Activated CD4-positive, alpha-beta T cell treated with anti-CD3 and anti-CD28 coated beads, Interleukin-2, amount 10 ng/mL, durations not matched to agents 7 days and 5 days (primary cell): ENCODE measurements at regions not wholly inside any gene's neighbourhood (a gene's known extent, or its start where the extent isn't known, plus 50 kb on each side); places are given as distances from the start of the nearest gene placed in this dataset.

Source experiments
- CTCF ChIA-PET: fragments of 350-600 bp; sonication (Branson Sonifier 250); formaldehyde crosslinking; loops from one replicate; lab custom pipeline; 2021; ENCODE audit warnings: antibody characterized with exemption; lab: Charles Lee
- POLR2A ChIA-PET: fragments of 350-600 bp; sonication (Branson Sonifier 250); formaldehyde crosslinking; loops from one replicate; lab custom pipeline; 2021; ENCODE audit warnings: antibody characterized with exemption; lab: Charles Lee
- DNase-seq: peaks from one replicate; pipeline ENCODE4 v3.0.0-alpha.2; 2020
- H3K27ac Mint-ChIP-seq: one replicate; pipeline ENCODE4 v1.8.0; 2021; ENCODE audit warnings: mild to moderate bottlenecking, moderate library complexity, mixed read lengths
- H3K27me3 Mint-ChIP-seq: one replicate; pipeline ENCODE4 v1.8.0; 2021; ENCODE audit warnings: mixed read lengths
- H3K36me3 Mint-ChIP-seq: one replicate; pipeline ENCODE4 v1.8.0; 2021; ENCODE audit warnings: low read depth, mixed read lengths
- H3K4me1 Mint-ChIP-seq: one replicate; pipeline ENCODE4 v1.8.0; 2021; ENCODE audit warnings: mixed read lengths
- H3K4me3 Mint-ChIP-seq: one replicate; pipeline ENCODE4 v1.8.0; 2021; ENCODE audit warnings: mild to moderate bottlenecking, moderate library complexity, mixed read lengths
- H3K9me3 Mint-ChIP-seq: one replicate; pipeline ENCODE4 v1.8.0; 2021; ENCODE audit warnings: mixed read lengths

DNA sequence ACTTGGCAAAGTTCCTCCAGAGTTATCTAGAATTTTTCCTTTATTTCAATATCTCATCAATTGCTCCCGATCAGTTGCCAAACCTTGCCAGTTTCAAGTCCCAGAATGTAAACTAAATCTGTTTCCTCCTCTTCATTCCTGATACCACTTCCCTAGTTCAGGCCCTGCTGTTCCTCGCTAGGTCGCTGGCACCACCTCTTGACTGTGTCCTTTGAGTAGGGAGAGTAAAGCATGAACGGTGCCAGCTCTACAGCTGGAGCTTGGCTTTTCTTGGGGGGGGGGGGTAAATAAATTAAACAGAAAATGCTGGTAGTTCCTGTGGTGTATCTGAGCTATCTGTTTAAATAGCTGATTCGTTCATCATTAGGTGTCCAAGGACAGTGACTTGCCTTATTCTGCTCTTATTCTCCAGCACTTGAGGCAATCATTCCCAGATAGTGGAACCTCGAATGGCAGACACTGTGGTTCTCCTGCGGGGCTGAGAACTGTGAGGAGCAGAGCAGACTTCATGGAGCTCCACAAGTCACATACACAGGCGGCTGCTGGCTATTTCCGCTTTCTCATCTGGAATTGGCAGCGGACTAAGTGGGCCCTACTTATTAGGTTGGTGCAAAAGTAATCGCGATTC, 168.3 kb upstream of the FAT1 start:
- ChIA-PET CTCF (no interaction called here), POLR2A (no interaction called here)
- Mint-ChIP-seq H3K4me3 (no peak overlapping the region), H3K27me3 (no peaks in the 10 kb centered on the region), H3K9me3 (peaks cover 19% of the 10 kb centered on the region), H3K4me1 (no peaks in the 10 kb centered on the region), H3K36me3 (no peaks in the 10 kb centered on the region), H3K27ac (no peak overlapping the region)
- DNase-seq, result no peak

DNA sequence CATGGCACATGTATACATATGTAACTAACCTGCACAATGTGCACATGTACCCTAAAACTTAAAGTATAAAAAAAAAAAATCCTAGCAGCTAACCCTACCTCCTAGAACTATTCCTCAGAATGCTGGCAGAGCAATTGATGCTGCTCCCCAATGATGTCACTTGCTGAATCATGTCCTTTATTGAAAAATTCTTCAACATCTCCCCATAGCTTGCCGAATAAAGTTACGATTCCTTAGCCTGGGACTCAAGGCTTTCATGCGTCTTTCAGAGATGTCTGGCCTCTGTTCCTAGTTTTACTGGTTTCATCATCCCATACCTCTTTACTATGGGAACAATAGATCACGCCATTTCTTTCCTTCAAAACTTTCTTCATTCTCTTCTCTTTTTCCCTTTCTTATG, 174.7 kb upstream of the FAT1 start:
- no peak for DNase-seq
- H3K36me3 Mint-ChIP-seq, result no peaks in the 10 kb centered on the region
- CTCF ChIA-PET, result no interaction called here
- H3K4me3 Mint-ChIP-seq, result no peak overlapping the region
- POLR2A ChIA-PET, result no interaction called here
- H3K9me3 Mint-ChIP-seq, result peaks cover 21% of the 10 kb centered on the region
- H3K4me1 Mint-ChIP-seq, result no peaks in the 10 kb centered on the region
- no peak overlapping the region for H3K27ac Mint-ChIP-seq
- H3K27me3 Mint-ChIP-seq, result no peaks in the 10 kb centered on the region

DNA sequence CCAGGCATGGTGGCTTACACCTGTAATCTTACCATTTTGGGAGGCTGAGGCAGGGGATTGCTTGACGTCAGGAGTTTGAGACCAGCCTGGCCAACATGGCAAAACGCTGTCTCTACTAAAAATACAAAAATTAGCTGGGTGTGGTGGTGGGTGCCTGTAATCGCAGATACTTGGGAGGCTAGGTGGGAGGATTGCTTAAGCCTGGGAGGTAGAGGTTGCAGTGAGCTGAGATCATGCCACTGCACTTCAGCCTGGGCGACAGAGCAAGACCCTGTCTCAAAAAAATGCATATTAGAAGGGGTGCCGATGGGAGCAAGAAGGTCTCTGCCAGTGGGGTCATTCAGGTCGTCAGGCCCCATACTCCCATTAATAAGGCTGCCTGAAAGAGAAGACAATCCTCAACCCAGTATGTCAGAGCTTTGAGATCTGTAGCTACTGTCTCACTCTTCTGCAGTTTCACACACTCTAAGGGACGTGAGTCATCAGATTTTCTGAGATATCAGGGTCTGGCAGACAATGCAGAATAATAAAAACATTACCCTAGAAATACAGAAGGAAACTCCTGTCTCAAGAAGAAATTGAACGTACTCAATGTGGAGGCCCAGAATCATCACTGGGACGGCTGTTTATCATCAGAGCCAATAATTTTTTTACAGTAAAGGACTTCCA, 176.7 kb upstream of the FAT1 start:
- no peaks in the 10 kb centered on the region for H3K4me1 Mint-ChIP-seq
- no peak overlapping the region for H3K27ac Mint-ChIP-seq
- H3K36me3 Mint-ChIP-seq, result no peaks in the 10 kb centered on the region
- no peak overlapping the region for H3K4me3 Mint-ChIP-seq
- peaks cover 13% of the 10 kb centered on the region for H3K9me3 Mint-ChIP-seq
- H3K27me3 Mint-ChIP-seq, result no peaks in the 10 kb centered on the region
- DNase-seq, result no peak
- POLR2A ChIA-PET, result no interaction called here
- CTCF ChIA-PET, result no interaction called here

- no peaks in the 10 kb centered on the region for H3K4me1 Mint-ChIP-seq
- peaks cover 16% of the 10 kb centered on the region for H3K9me3 Mint-ChIP-seq
- CTCF ChIA-PET, result no interaction called here
- POLR2A ChIA-PET, result no interaction called here
- DNase-seq, result no peak
- no peak overlapping the region for H3K27ac Mint-ChIP-seq
- no peaks in the 10 kb centered on the region for H3K27me3 Mint-ChIP-seq
- H3K4me3 Mint-ChIP-seq, result no peak overlapping the region
- H3K36me3 Mint-ChIP-seq, result no peaks in the 10 kb centered on the region
These were observed 177.3 kb upstream of the FAT1 start for GRCh38 chr4:186900984-186901383.

DNA sequence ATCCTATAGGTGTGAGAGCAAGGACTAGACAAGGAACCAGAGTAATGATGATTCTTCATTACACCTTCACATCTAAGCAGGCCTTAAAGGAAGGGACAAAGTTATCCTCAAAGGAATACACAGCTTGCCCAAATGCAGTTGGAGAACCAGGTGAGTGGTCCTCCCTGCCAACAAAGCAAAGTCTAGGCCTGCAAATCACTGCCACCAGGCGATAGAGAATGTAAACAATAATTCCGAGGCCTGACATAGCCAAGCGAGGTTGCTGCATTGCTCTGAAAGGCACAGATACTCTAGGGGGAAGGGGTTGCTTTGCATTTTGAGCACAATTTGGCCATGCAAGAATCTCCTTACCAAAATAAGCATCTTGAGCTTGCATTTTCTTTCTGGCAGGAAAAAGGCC, 178.2 kb upstream of the FAT1 start:
- ChIA-PET CTCF (interaction anchor here (1.1 kb wide), 1 partner anchor 16 kb away, joined by 3 read pairs; no protein-coding TSS in a partner anchor), POLR2A (no interaction called here)
- no peak for DNase-seq
- Mint-ChIP-seq H3K27me3 (no peaks in the 10 kb centered on the region), H3K4me1 (no peaks in the 10 kb centered on the region), H3K36me3 (no peaks in the 10 kb centered on the region), H3K4me3 (no peak overlapping the region), H3K27ac (no peak overlapping the region), H3K9me3 (peaks cover 16% of the 10 kb centered on the region)

GRCh38 chr4:186902361-186902760, 178.7 kb upstream of the FAT1 start:
- no peak overlapping the region for H3K27ac Mint-ChIP-seq
- CTCF ChIA-PET, result interaction anchor here (1.1 kb wide), 1 partner anchor 15 kb away, joined by 3 read pairs; no protein-coding TSS in a partner anchor
- DNase-seq, result no peak
- H3K27me3 Mint-ChIP-seq, result no peaks in the 10 kb centered on the region
- H3K36me3 Mint-ChIP-seq, result no peaks in the 10 kb centered on the region
- no peaks in the 10 kb centered on the region for H3K4me1 Mint-ChIP-seq
- POLR2A ChIA-PET, result no interaction called here
- peaks cover 16% of the 10 kb centered on the region for H3K9me3 Mint-ChIP-seq
- H3K4me3 Mint-ChIP-seq, result no peak overlapping the region

DNA sequence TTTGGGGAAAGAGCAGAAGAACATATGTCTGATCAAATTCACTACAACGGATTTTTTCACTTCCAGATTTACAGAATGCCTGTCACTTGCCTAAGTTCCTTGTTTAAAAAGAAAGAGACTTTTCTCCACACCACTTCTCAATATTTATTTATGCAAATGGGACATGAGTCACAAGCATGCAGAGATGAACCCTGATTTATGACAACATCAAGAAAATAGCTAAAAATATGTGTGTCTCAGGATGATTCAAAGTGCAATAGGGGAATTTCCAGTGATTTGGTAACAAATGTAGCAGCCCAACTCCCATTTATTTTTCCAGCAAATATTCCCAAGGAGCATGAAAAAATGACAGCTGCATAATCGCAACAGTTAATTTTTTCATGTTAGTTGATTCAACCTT, 180.4 kb upstream of the FAT1 start:
- H3K27me3 Mint-ChIP-seq, result no peaks in the 10 kb centered on the region
- POLR2A ChIA-PET, result no interaction called here
- no peak overlapping the region for H3K27ac Mint-ChIP-seq
- CTCF ChIA-PET, result no interaction called here
- H3K4me1 Mint-ChIP-seq, result no peaks in the 10 kb centered on the region
- no peak for DNase-seq
- peaks cover 12% of the 10 kb centered on the region for H3K9me3 Mint-ChIP-seq
- no peaks in the 10 kb centered on the region for H3K36me3 Mint-ChIP-seq
- no peak overlapping the region for H3K4me3 Mint-ChIP-seq

DNA sequence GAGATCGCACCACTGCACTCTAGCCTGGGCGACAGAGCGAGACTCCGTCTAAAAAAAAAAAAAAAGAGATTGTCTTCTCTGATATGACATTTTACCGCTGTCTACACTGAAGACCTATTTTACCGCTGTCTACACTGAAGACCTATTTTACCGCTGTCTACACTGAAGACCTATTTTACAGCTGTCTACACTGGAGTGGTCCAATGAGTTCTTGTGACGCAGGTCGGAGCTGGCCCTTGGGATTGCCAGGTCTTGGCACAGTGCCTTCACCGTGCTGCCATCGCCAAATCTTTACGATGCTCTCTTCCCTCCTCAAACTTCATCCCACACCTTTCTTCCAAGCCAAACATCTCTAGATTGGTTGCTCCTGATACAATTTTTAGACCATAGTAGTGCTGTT, 183.1 kb upstream of the FAT1 start:
- Mint-ChIP-seq H3K9me3 (peaks cover 10% of the 10 kb centered on the region), H3K36me3 (no peaks in the 10 kb centered on the region), H3K4me1 (no peaks in the 10 kb centered on the region), H3K27ac (no peak overlapping the region), H3K4me3 (no peak overlapping the region), H3K27me3 (no peaks in the 10 kb centered on the region)
- ChIA-PET POLR2A (no interaction called here), CTCF (no interaction called here)
- DNase-seq, result no peak

- Mint-ChIP-seq H3K27ac (no peak overlapping the region), H3K9me3 (peaks cover 10% of the 10 kb centered on the region), H3K27me3 (no peaks in the 10 kb centered on the region), H3K4me3 (no peak overlapping the region), H3K36me3 (no peaks in the 10 kb centered on the region), H3K4me1 (no peaks in the 10 kb centered on the region)
- CTCF ChIA-PET, result no interaction called here
- POLR2A ChIA-PET, result no interaction called here
- no peak for DNase-seq
These were observed 186.7 kb upstream of the FAT1 start for GRCh38 chr4:186910385-186910784.

- no peak overlapping the region for H3K27ac Mint-ChIP-seq
- CTCF ChIA-PET, result no interaction called here
- peaks cover 1% of the 10 kb centered on the region for H3K9me3 Mint-ChIP-seq
- POLR2A ChIA-PET, result no interaction called here
- H3K4me3 Mint-ChIP-seq, result no peak overlapping the region
- DNase-seq, result no peak
- H3K4me1 Mint-ChIP-seq, result no peaks in the 10 kb centered on the region
- no peaks in the 10 kb centered on the region for H3K27me3 Mint-ChIP-seq
- H3K36me3 Mint-ChIP-seq, result no peaks in the 10 kb centered on the region
These were observed 188.9 kb upstream of the FAT1 start for GRCh38 chr4:186912606-186913005.

GRCh38 chr4:186915816-186916215, 192.2 kb upstream of the FAT1 start:
- CTCF ChIA-PET, result no interaction called here

DNA sequence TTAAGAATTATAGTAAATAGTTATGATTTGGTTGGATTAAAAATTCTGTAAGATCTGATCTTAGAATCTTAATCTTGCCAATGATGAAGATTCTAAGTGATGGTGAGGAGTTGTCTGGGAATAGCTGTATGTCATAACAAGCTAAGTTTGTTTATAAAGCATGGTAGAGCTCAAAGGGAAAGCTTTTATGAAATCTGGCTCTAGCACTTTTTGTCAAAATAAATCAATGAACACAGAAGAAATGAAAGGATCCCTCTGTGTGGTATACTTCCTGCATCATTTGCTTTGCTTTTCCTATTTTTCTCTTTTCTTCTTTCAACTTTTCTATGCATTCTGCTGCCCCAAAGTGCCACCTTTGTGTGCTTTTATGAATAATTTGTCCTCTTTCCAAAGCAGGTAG, 193.5 kb upstream of the FAT1 start:
- DNase-seq, result no peak
- ChIA-PET CTCF (interaction anchor here (1.0 kb wide), 1 partner anchor 15 kb away, joined by 3 read pairs; no protein-coding TSS in a partner anchor), POLR2A (no interaction called here)
- Mint-ChIP-seq H3K4me1 (no peaks in the 10 kb centered on the region), H3K36me3 (no peaks in the 10 kb centered on the region), H3K27me3 (no peaks in the 10 kb centered on the region), H3K4me3 (no peak overlapping the region), H3K27ac (no peak overlapping the region), H3K9me3 (peaks cover 5% of the 10 kb centered on the region)

More at GRCh38 chr4:186915816-186916215, 192.2 kb upstream of the FAT1 start:
- Mint-ChIP-seq H3K36me3 (no peaks in the 10 kb centered on the region), H3K4me1 (no peaks in the 10 kb centered on the region), H3K27ac (no peak overlapping the region), H3K4me3 (no peak overlapping the region), H3K27me3 (no peaks in the 10 kb centered on the region), H3K9me3 (peaks cover 5% of the 10 kb centered on the region)
- DNase-seq, result no peak
- POLR2A ChIA-PET, result no interaction called here

- H3K4me1 Mint-ChIP-seq, result no peaks in the 10 kb centered on the region
- no peaks in the 10 kb centered on the region for H3K36me3 Mint-ChIP-seq
- no peaks in the 10 kb centered on the region for H3K27me3 Mint-ChIP-seq
- peaks cover 5% of the 10 kb centered on the region for H3K9me3 Mint-ChIP-seq
- DNase-seq, result no peak
- CTCF ChIA-PET, result no interaction called here
- no peak overlapping the region for H3K4me3 Mint-ChIP-seq
- no peak overlapping the region for H3K27ac Mint-ChIP-seq
- POLR2A ChIA-PET, result no interaction called here
These were observed 194.8 kb upstream of the FAT1 start for GRCh38 chr4:186918466-186918865.

- no peak for DNase-seq
- Mint-ChIP-seq H3K27ac (no peak overlapping the region), H3K36me3 (no peaks in the 10 kb centered on the region), H3K9me3 (peaks cover 7% of the 10 kb centered on the region), H3K27me3 (no peaks in the 10 kb centered on the region), H3K4me3 (no peak overlapping the region), H3K4me1 (no peaks in the 10 kb centered on the region)
- ChIA-PET POLR2A (no interaction called here), CTCF (no interaction called here)
These were observed 195.7 kb upstream of the FAT1 start for GRCh38 chr4:186919340-186919739.
